Right lobe of liver (tissue), 6 donors: ENCODE measurements at regions not wholly inside any gene's neighbourhood (a gene's known extent, or its start where the extent isn't known, plus 50 kb on each side); places are given as distances from the start of the nearest gene placed in this dataset.
"Not testable (repeated sequence)": the region's sequence is repeated elsewhere in the genome, so short reads cannot be mapped to it uniquely, and the experiment has no call there.

Experiments
- ATAC-seq, 4 donors: fragments of 200-7000 bp; cut with Tn5 transposase; one replicate each; pipeline ENCODE4 v1.9.1; 2020; ENCODE audit warnings: mild to moderate bottlenecking in 4 of 4, moderate library complexity in 4 of 4
- DNase-seq, 3 donors: peaks; one replicate each; pipeline ENCODE4 v3.0.0-alpha.2; 2020
- H3K27ac ChIP-seq, 3 donors: fragments of 200-600 bp; one replicate each; pipeline ENCODE4 v1.8.0; 2022
- H3K27me3 ChIP-seq, 2 donors: fragments of 200-600 bp; one replicate each; pipeline ENCODE4 v1.8.0; 2022
- H3K36me3 ChIP-seq, 4 donors: fragments of 200-600 bp; sonication (generic) in 1 of 4; one replicate each; pipeline versions ENCODE4 v1.5.1 to v1.8.0; 2017 to 2022; ENCODE audit warnings: control low read depth in 1 of 4
- H3K4me1 ChIP-seq, 4 donors: fragments of 200-600 bp; sonication (generic) in 1 of 4; one replicate each; pipeline versions ENCODE4 v1.5.1 to v1.8.0; 2017 to 2022; ENCODE audit warnings: control low read depth in 1 of 4
- H3K4me3 ChIP-seq, 3 donors: fragments of 200-600 bp; one replicate each; pipeline ENCODE4 v1.8.0; 2022
- H3K9me3 ChIP-seq, 4 donors: fragments of 200-600 bp; sonication (generic) in 1 of 4; one replicate each; pipeline versions ENCODE4 v1.5.1 to v1.8.0; 2017 to 2022; ENCODE audit warnings: control low read depth in 1 of 4
- POLR2A ChIP-seq: fragments of 450-650 bp; IDR thresholded peaks from one replicate; pipeline ENCODE4 v1.6.1; 2017; ENCODE audit warnings: antibody characterized with exemption, mild to moderate bottlenecking
- WGBS: methylation state at CpG from one replicate; pipeline ENCODE4 v1.1.6; 2018; ENCODE audit warnings: low coverage, low lambda C conversion rate; ENCODE audit not compliant: insufficient coverage; ENCODE audit errors: missing lambda C conversion rate; 5-methylcytosine and 5-hydroxymethylcytosine counted together
- intact Hi-C, 2 donors: fragments of 100-400 bp; cut with DNase I; formaldehyde crosslinking; loops; one replicate each; pipeline versions ENCODE4 v1.11.2 to v1.14.1; 2022
- TF ChIP-seq, protein P1 (sequence below), 4 donors: fragments of 200-600 bp in 3 of 4; fragments of 450-650 bp in 1 of 4; IDR thresholded peaks; one replicate each; pipeline versions ENCODE4 v1.5.1 to v1.8.0; 2016 to 2022; ENCODE audit warnings: antibody characterized with exemption in 4 of 4, mild to moderate bottlenecking in 2 of 4
- donor health status: DM: no; HTN: yes; CAD: no.
- donor health status: DM: no; HTN: no; CAD: no.
- donor health status: DM: no; HTN: no; CAD: no.
- donor health status: DM: no; HTN: yes; CAD: no.
- donor health status: DM: no; HTN: yes; CAD: no.

GRCh38 chr11:101707477-101707876 lies 123.7 kb upstream of the TRPC6 start:
- no peak overlapping the region for H3K4me3 ChIP-seq
- no peaks in the 10 kb centered on the region for H3K27me3 ChIP-seq
- DNase-seq (no peak), ATAC-seq (no peak)
- H3K27ac ChIP-seq = no peak overlapping the region
- TF ChIP-seq, protein P1, sequence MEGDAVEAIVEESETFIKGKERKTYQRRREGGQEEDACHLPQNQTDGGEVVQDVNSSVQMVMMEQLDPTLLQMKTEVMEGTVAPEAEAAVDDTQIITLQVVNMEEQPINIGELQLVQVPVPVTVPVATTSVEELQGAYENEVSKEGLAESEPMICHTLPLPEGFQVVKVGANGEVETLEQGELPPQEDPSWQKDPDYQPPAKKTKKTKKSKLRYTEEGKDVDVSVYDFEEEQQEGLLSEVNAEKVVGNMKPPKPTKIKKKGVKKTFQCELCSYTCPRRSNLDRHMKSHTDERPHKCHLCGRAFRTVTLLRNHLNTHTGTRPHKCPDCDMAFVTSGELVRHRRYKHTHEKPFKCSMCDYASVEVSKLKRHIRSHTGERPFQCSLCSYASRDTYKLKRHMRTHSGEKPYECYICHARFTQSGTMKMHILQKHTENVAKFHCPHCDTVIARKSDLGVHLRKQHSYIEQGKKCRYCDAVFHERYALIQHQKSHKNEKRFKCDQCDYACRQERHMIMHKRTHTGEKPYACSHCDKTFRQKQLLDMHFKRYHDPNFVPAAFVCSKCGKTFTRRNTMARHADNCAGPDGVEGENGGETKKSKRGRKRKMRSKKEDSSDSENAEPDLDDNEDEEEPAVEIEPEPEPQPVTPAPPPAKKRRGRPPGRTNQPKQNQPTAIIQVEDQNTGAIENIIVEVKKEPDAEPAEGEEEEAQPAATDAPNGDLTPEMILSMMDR (IDR thresholded peaks at IDR 0.05) = no peak
- no peak for TF ChIP-seq POLR2A
- no peaks in the 10 kb centered on the region for H3K9me3 ChIP-seq
- no peaks in the 10 kb centered on the region for H3K4me1 ChIP-seq
- H3K36me3 ChIP-seq = no peaks in the 10 kb centered on the region
- WGBS = 21% methylated on average over 2 of the region's 2 CpGs
- intact Hi-C loops = no loop called here

DNA sequence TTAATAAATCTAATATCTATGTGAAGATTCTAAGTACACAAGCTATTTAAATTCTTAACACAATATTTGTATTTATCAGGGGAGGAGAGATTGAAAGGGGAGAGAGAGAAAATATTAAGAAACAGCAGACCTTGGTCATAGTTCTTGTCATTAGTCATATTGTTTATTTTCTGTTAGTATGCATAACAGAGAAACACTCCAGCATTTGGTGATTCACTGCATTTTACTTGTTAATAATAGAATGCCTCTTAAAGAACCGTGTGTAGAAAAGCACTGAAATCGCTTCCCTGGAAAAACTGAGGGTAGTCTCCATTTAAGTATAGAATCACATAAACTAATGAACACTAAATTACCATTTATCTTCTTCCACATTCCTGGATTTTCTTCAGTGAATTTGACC lies 122.7 kb upstream of the TRPC6 start:
- DNase-seq = no peak
- H3K36me3 ChIP-seq = no peaks in the 10 kb centered on the region
- TF ChIP-seq, protein P1 (IDR thresholded peaks at IDR 0.05) = no peak
- TF ChIP-seq POLR2A = no peak
- H3K4me3 ChIP-seq = no peak overlapping the region
- no peaks in the 10 kb centered on the region for H3K9me3 ChIP-seq
- H3K27me3 ChIP-seq = no peaks in the 10 kb centered on the region
- no peak for ATAC-seq
- H3K27ac ChIP-seq = no peak overlapping the region
- H3K4me1 ChIP-seq = no peaks in the 10 kb centered on the region
- intact Hi-C loops = no loop called here
- WGBS = 60% methylated on average over 2 of the region's 2 CpGs

DNA sequence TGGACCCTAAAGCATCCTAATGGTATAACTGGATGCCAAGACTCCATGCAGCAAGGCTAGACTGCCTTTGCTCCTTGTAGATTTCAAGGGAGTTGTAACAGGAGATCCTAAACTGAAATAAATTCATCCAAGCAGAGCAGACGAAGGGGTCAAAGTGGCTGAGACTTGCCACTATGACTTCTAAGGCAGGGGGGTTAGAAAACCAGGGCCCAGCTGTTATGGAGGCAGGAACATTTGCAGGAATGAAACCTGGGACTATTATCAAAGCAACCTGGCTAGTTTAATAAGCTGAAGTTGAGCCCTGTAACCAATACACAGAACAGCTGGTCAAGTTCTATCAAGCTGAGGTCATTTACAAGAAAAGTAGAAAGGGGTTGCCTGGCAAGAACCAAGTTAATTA lies 122.2 kb upstream of the TRPC6 start:
- Histone ChIP-seq H3K27ac (no peak overlapping the region), H3K9me3 (no peaks in the 10 kb centered on the region), H3K4me3 (no peak overlapping the region), H3K36me3 (no peaks in the 10 kb centered on the region), H3K27me3 (no peaks in the 10 kb centered on the region), H3K4me1 (no peaks in the 10 kb centered on the region)
- TF ChIP-seq POLR2A = no peak
- TF ChIP-seq, protein P1 (IDR thresholded peaks at IDR 0.05) = no peak
- 55% methylated on average over 1 of the region's 1 CpG for WGBS
- intact Hi-C loops = no loop called here
- ATAC-seq (no peak), DNase-seq (no peak)

DNA sequence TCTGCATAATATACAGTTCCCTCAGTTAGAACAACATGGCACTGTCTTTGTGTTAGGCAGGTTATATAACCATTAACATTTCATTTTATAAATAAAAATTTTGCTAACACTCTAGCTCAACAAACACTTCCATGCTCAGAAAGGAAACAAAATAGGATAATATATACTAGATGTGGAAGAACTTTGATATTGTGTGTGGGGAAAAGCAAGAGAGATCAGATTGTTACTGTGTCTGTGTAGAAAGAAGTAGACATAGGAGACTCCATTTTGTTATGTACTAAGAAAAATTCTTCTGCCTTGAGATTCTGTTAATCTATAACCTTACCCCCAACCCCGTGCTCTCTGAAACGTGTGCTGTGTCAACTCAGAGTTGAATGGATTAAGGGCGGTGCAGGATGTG lies 111.1 kb upstream of the TRPC6 start:
- intact Hi-C loops, H3K27ac ChIP-seq, H3K4me3 ChIP-seq, H3K4me1 ChIP-seq, DNase-seq, H3K27me3 ChIP-seq, ATAC-seq, H3K36me3 ChIP-seq, H3K9me3 ChIP-seq: not testable (repeated sequence)
- no CpG with 5 or more reads among the region's 3 CpGs for WGBS

DNA sequence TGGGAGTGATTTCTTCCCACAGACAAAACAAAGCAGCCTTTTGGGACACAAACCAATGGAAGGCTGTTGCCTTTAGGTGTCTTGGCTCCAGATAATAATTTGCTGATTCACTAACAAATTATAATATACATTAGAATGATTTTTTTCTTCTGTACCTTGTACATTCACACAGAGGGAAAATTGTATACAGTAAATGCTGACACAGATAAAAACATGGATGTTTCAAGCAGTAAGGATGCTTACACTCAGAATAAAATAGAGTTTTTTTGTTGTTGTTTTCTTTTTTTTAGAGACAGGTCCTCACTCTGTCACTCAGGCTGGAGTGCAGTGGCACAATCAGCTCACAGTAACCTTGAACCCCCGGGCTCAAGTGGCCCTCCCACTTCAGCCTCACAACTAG lies 109.2 kb upstream of the TRPC6 start:
- no peaks in the 10 kb centered on the region for H3K9me3 ChIP-seq
- no peaks in the 10 kb centered on the region for H3K36me3 ChIP-seq
- intact Hi-C loops = no loop called here
- H3K4me1 ChIP-seq = no peaks in the 10 kb centered on the region
- 20% methylated on average over 1 of the region's 1 CpG for WGBS
- ATAC-seq (no peak), DNase-seq (no peak)
- TF ChIP-seq, protein P1 (IDR thresholded peaks at IDR 0.05) = no peak
- TF ChIP-seq POLR2A = no peak
- no peak overlapping the region for H3K27ac ChIP-seq
- H3K4me3 ChIP-seq = no peak overlapping the region
- no peaks in the 10 kb centered on the region for H3K27me3 ChIP-seq
